Endodermal cell (in vitro differentiated cells): ENCODE measurements at regions not wholly inside any gene's neighbourhood (a gene's known extent, or its start where the extent isn't known, plus 50 kb on each side); places are given as distances from the start of the nearest gene placed in this dataset.

Source experiments
- DNase-seq: peaks from one replicate; pipeline ENCODE4 v3.0.0-alpha.2; 2017
- H3K27ac ChIP-seq: 2 replicates; pipeline ENCODE4 v1.5.1; 2013; ENCODE audit warnings: mild to moderate bottlenecking, low read depth, low read length, moderate library complexity
- H3K27me3 ChIP-seq: 2 replicates; pipeline ENCODE4 v1.6.1; 2013; ENCODE audit warnings: mild to moderate bottlenecking, low read length, moderate library complexity; ENCODE audit not compliant: insufficient read depth, control insufficient read depth, poor library complexity, severe bottlenecking
- H3K36me3 ChIP-seq: 2 replicates; pipeline ENCODE4 v1.7.0; 2013; ENCODE audit warnings: mild to moderate bottlenecking, low read length, moderate library complexity; ENCODE audit not compliant: control insufficient read depth, insufficient read depth
- H3K4me1 ChIP-seq: one replicate; pipeline ENCODE4 v1.7.0; 2013; ENCODE audit warnings: low read length; ENCODE audit not compliant: control insufficient read depth, insufficient read depth
- H3K4me3 ChIP-seq: 2 replicates; pipeline ENCODE4 v1.5.1; 2013; ENCODE audit warnings: mild to moderate bottlenecking, low read length, moderate library complexity
- H3K9ac ChIP-seq: 2 replicates; pipeline ENCODE4 v1.6.1; 2013; ENCODE audit warnings: mild to moderate bottlenecking, low read length, moderate library complexity; ENCODE audit not compliant: poor library complexity, severe bottlenecking; ENCODE audit errors: extremely low read depth
- H3K9me3 ChIP-seq: 2 replicates; pipeline ENCODE4 v1.6.1; 2013; ENCODE audit warnings: mild to moderate bottlenecking, low read length, moderate library complexity; ENCODE audit not compliant: control insufficient read depth
- H3K27ac Mint-ChIP-seq: 2 replicates; pipeline ENCODE4 v1.8.0; 2020; ENCODE audit warnings: mixed read lengths
- H3K27me3 Mint-ChIP-seq: 2 replicates; pipeline ENCODE4 v1.8.0; 2021; ENCODE audit warnings: mild to moderate bottlenecking, mixed read lengths; ENCODE audit not compliant: insufficient read depth
- H3K36me3 Mint-ChIP-seq: 2 replicates; pipeline ENCODE4 v1.8.0; 2020; ENCODE audit warnings: low read depth, mixed read lengths
- H3K4me1 Mint-ChIP-seq: 2 replicates; pipeline ENCODE4 v1.8.0; 2020; ENCODE audit warnings: mixed read lengths
- H3K4me3 Mint-ChIP-seq: 2 replicates; pipeline ENCODE4 v1.8.0; 2020; ENCODE audit warnings: mild to moderate bottlenecking, moderate library complexity, mixed read lengths
- H3K9me3 Mint-ChIP-seq: 2 replicates; pipeline ENCODE4 v1.8.0; 2020; ENCODE audit warnings: mild to moderate bottlenecking, mixed read lengths
- CTCF ChIP-seq: fragments of 200-600 bp; sonication (generic); conservative IDR thresholded peaks from 2 replicates; pipeline ENCODE4 v1.5.0; 2021; ENCODE audit warnings: antibody characterized with exemption, mild to moderate bottlenecking
- WGBS, 2 experiments: methylation state at CpG; one replicate each; pipeline versions ENCODE4 v1.1.5 to v1.1.7; 2013; ENCODE audit warnings: missing lambda C conversion rate in 2 of 2, mixed read lengths in 1 of 2; ENCODE audit not compliant: insufficient coverage in 1 of 2, insufficient read length in 1 of 2; 5-methylcytosine and 5-hydroxymethylcytosine counted together

- Mint-ChIP-seq H3K36me3 (peaks cover 61% of the 10 kb centered on the region), H3K4me3 (no peak overlapping the region), H3K27ac (peak overlapping the region; percentile 48), H3K27me3 (no peaks in the 10 kb centered on the region), H3K9me3 (no peaks in the 10 kb centered on the region), H3K4me1 (no peaks in the 10 kb centered on the region)
- H3K27ac ChIP-seq: no peak overlapping the region
- no peaks in the 10 kb centered on the region for H3K9me3 ChIP-seq
- H3K36me3 ChIP-seq: peaks cover 26% of the 10 kb centered on the region
- WGBS, 2 experiments: 93 to 95% methylated on average over 17 to 22 of the region's 22 CpGs
- DNase-seq: peak; percentile 42
- no peak overlapping the region for H3K4me3 ChIP-seq
- no peak overlapping the region for H3K9ac ChIP-seq
- H3K4me1 ChIP-seq: no peaks in the 10 kb centered on the region
- no peak for TF ChIP-seq CTCF
- no peaks in the 10 kb centered on the region for H3K27me3 ChIP-seq
Measured at GRCh38 chr16:22424161-22424937, 49.9 kb upstream of the CDR2 start.
